AG09309 (cell line): ENCODE measurements at regions not wholly inside any gene's neighbourhood (a gene's known extent, or its start where the extent isn't known, plus 50 kb on each side); places are given as distances from the start of the nearest gene placed in this dataset.

Experiments used
- DNase-seq: peaks from one replicate; pipeline ENCODE4 v3.0.0-alpha.2; 2010; ENCODE audit warnings: low read depth
- H3K4me3 ChIP-seq: 2 replicates; pipeline ENCODE4 v1.5.1; 2011; ENCODE audit warnings: mild to moderate bottlenecking, low read depth, low read length, moderate library complexity; ENCODE audit not compliant: control insufficient read depth
- TF ChIP-seq, protein P1 (sequence below): IDR thresholded peaks from 2 replicates; pipeline ENCODE4 v1.5.1; 2011; ENCODE audit warnings: mild to moderate bottlenecking, low read depth, low read length, inconsistent platforms; ENCODE audit not compliant: insufficient read depth, control insufficient read depth; ENCODE audit errors: missing control alignments

DNA sequence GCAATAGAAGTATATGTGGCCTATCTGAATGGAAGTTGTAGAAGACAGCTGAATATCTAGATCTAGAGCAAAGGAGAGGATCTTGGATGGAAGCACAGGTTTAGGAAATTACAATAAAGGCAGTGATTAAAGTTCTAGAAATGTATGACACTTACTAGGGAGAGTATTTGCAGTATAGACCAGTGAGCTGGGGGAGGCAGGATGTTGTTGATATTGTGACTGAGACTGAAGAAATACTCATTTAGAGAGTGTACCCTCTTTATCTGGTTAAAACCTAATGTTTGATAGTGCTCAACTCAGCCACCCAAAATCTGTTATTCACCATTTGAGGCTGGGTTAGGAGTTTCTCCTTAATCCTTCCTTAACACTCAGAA, 439.5 kb downstream of the GRXCR1 start:
- no peak for DNase-seq
- TF ChIP-seq, protein P1, sequence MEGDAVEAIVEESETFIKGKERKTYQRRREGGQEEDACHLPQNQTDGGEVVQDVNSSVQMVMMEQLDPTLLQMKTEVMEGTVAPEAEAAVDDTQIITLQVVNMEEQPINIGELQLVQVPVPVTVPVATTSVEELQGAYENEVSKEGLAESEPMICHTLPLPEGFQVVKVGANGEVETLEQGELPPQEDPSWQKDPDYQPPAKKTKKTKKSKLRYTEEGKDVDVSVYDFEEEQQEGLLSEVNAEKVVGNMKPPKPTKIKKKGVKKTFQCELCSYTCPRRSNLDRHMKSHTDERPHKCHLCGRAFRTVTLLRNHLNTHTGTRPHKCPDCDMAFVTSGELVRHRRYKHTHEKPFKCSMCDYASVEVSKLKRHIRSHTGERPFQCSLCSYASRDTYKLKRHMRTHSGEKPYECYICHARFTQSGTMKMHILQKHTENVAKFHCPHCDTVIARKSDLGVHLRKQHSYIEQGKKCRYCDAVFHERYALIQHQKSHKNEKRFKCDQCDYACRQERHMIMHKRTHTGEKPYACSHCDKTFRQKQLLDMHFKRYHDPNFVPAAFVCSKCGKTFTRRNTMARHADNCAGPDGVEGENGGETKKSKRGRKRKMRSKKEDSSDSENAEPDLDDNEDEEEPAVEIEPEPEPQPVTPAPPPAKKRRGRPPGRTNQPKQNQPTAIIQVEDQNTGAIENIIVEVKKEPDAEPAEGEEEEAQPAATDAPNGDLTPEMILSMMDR, result no peak
- no peak overlapping the region for H3K4me3 ChIP-seq

DNA sequence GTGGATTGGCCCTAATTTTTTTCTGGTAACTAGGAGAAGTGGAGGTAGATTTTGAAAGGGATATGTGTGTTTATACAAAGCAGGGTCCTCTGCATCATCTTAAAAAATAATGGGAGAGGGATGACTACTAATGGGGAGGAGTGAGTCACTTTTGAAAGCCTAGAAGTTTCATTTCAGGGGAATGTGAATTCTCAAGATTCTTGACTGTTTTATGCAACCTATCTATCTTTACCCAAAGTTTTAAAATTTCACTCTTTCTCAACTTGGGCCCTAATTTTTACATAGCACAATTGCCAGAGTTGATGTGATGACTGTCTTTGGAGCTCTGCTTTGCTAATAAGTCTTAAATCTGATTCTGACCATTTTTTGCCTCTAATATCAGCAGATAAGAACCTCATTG, 445.2 kb downstream of the GRXCR1 start:
- TF ChIP-seq, protein P1, result no peak
- DNase-seq, result no peak

DNA sequence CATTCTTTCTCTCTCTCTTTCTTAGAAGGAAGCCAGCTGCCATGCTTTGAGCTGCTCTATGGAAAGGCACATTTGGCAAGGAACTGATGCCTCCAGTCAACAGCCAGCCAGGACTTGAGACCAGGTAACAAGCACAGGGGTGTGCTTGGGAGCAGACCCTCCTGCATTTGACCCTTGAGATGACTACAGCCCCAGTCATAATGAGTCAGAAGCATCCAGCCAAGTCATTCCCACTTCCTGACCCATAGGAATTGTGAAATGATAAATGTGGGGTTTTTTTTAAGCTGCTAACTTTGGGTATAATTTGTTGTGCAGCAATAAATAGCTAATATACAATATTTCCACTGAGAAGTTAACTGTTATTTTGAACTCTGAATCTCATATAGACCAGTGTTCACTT, 446.9 kb downstream of the GRXCR1 start:
- no peak for DNase-seq
- TF ChIP-seq, protein P1, result no peak
- H3K4me3 ChIP-seq, result no peak overlapping the region

More for the DNA sequence above, 445.2 kb downstream of the GRXCR1 start:
- H3K4me3 ChIP-seq, result no peak overlapping the region

DNA sequence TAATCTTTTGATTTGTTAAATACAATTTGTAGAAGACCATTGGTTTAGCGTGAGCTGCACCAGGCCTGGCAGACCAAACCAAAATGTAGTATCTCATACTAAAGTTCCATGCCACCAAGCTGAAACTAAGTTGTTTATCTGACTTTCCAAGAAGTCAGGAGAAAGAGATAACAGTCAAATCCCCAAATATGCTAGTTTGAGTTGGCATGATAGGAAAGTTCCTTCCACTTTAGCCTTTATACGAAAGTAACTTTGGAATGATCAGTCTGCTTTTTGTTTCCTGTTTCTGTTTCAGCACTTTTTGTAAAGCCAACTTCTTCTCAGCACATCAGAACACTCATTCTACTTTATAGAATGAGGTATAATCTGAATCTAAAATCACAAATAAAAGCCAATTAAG, 449.2 kb downstream of the GRXCR1 start:
- DNase-seq, result no peak
- TF ChIP-seq, protein P1, result no peak
- no peak overlapping the region for H3K4me3 ChIP-seq

DNA sequence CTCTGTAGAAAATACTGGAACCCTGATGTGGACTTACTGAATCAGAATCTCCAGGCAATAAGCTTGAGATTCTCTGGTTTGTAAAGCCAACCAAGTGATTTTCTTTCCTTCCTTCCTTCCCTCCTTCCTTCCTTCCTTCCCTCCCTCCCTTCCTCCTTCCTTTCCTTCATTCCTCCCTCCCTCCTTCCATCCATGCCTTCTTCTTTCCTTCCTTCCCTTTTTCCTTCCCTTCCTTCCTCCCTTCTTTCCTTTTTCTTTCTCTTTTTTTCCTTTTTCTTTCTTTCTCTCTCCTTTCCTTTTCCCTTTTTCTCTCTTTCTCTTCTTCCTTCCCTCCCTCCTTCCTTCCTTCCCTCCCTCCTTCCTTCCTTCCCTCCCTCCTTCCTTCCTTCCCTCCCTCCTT, 450.8 kb downstream of the GRXCR1 start:
- DNase-seq, result no peak
- TF ChIP-seq, protein P1, result no peak
- no peak overlapping the region for H3K4me3 ChIP-seq

DNA sequence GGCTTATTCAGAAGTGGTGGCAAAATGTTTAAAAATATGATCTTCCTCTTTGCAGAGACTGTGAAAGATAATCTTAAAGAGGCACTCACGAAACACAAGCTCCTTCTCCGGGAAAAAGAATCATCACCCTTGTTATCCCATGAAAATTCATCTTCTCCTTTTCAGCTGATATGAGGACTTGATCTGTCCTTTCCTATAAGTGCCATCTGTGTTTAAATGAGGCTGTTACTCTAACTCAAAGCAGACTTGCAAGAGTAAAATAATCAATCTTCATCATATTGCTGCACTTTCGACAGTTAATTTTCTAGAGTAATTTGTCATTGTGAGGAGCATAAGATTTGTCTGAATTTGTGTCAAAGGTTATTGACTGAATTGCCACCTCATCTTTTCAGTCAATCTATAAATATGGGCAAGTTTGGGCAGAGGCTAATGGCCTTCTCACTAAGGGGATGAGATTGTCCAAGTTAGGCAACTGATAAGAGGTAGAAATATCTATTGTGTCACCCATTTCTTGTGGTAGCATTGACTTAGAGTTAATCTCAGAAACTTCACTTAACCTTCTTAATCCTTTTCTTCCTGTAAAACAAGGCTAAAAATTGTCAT, 452.9 kb downstream of the GRXCR1 start:
- no peak for DNase-seq
- TF ChIP-seq, protein P1, result no peak
- no peak overlapping the region for H3K4me3 ChIP-seq

DNA sequence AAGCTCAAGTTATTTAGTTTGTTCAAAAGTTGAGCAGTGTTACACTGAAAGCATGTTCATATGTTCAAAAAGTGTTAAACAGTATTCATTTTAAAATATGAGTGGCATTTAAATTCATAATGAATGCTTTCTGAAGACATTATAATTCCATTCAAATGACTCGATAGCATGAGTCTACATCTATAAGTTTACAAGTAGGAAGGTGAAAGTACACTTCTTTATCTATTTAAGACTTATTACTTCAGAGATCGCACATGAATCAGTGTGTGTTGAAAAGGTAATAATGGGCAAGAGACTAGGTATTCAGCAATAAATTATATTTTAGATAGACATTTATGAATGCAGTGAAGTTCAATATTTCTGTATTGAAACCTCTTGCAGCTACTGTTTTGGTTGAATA, 456.1 kb downstream of the GRXCR1 start:
- TF ChIP-seq, protein P1, result no peak
- no peak overlapping the region for H3K4me3 ChIP-seq
- no peak for DNase-seq
